ENCODE measurements at regions not wholly inside any gene's neighbourhood (a gene's known extent, or its start where the extent isn't known, plus 50 kb on each side); places are given as distances from the start of the nearest gene placed in this dataset.

DNA sequence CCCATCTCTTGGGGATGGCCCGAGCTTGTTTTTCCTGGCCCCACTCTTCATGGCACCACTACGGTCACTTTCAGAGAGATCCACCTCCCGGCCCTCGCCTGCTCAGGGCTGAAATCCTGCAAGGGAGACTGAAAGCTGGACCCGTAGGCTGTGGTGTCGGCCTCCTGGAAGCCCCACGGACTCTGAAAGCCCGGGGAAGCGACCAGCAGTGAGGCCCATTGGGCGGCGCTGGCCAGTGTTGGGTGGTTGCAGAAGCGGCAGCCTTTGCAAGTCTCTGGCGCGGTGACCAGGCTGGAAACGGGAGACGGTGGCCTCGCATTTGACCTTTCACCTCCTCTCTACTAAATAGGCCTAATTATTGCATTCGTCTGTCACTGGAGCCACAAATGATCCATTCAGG is 186.0 kb upstream of the FOXF1 start:
- TF ChIP-seq, protein P1, sequence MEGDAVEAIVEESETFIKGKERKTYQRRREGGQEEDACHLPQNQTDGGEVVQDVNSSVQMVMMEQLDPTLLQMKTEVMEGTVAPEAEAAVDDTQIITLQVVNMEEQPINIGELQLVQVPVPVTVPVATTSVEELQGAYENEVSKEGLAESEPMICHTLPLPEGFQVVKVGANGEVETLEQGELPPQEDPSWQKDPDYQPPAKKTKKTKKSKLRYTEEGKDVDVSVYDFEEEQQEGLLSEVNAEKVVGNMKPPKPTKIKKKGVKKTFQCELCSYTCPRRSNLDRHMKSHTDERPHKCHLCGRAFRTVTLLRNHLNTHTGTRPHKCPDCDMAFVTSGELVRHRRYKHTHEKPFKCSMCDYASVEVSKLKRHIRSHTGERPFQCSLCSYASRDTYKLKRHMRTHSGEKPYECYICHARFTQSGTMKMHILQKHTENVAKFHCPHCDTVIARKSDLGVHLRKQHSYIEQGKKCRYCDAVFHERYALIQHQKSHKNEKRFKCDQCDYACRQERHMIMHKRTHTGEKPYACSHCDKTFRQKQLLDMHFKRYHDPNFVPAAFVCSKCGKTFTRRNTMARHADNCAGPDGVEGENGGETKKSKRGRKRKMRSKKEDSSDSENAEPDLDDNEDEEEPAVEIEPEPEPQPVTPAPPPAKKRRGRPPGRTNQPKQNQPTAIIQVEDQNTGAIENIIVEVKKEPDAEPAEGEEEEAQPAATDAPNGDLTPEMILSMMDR (IDR thresholded peaks at IDR 0.05): no peak
- TF ChIP-seq POLR2A (IDR thresholded peaks at IDR 0.05): no peak

Data from tibial nerve (tissue), 3 donors.